ENCODE measurements at regions not wholly inside any gene's neighbourhood (a gene's known extent, or its start where the extent isn't known, plus 50 kb on each side); places are given as distances from the start of the nearest gene placed in this dataset.
"Not testable (repeated sequence)": the region's sequence is repeated elsewhere in the genome, so short reads cannot be mapped to it uniquely, and the experiment has no call there.

DNA sequence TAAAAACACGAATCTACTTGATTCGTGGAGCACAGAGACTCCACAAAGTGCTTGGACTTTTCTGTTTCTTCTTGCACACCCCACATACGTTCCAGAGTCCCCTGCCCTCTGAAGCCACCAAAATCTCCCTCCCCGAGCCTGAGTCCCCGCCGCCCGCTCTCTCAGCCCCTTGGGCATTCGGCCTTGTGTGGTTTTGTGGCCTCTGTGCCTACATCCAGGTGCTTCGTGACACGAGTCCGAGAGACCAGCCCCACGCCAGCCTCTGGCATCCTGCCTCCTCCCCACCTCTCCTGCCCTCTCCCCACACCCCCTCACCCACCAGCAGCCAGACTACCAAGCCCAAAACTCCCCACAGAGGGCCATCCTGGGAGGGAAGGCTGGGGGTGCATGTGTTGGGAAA, 87.8 kb upstream of the PPP1R26 start:
- no peak for DNase-seq

GRCh38 chr9:135392511-135392910, 87.1 kb upstream of the PPP1R26 start:
- DNase-seq: no peak

GRCh38 chr9:135394131-135394530, 85.5 kb upstream of the PPP1R26 start:
- no peak for DNase-seq

DNA sequence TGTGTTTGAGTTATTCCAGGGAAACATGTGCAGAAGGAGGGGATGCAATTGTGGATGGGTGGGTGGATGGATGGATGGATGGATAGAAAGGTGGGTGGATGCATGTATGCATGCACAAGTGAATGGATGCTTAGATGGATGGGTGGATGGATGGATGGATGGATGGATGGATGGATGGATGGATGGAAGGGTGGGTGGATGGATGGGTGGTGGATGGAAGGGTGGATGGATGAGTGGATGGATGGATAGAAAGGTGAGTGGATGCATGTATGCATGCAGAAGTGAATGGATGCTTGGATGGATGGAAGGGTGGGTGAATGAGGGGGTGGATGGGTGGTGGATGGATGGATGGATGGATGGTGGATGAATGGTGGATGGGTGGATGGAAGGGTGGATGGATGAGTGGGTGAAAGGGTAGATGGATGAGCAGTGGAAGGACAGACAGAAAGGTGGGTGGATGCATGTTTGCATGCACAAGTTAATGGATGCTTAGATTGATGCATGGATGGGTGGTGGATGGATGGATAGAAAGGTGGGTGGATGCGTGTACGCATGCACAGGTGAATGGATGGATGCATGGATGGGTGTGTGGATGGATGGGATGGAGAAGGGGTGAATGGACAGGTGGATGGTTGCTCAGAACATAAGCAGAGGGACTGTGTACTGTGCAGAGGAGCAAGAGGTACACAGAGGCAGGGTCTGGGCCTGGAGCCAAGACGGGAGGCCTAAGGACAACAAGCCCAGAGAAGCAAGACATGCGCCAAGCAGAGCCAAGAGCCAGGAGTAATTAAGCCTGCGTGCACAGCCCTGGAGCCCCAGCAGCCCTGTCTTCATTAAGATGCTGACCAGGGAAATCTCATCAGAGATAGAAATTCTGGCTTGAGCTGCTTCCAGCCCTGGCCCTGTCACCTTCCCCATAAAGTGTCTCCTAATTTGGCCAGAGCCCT, 84.6 kb upstream of the PPP1R26 start:
- no peak for DNase-seq

DNA sequence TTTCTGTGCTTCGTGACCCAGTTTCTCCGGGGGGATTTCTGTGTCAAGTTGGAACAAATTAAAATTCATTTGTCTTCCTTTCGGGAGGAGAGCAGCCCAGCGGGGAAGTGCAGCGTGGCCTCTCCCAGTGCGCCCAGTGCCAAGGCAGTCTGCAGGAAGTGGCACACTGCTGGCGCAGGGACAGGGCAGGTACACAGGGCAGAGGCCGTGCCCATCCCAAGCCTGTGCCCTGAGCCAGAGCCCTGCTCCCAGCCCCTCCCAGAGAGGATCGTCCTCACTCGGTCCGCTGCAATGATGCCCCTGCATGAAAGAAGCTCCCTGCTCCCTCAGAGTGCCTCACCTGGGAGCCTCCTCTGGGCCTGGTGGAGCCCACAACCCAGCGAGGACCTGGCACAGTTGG, 82.4 kb upstream of the PPP1R26 start:
- no peak for DNase-seq

DNA sequence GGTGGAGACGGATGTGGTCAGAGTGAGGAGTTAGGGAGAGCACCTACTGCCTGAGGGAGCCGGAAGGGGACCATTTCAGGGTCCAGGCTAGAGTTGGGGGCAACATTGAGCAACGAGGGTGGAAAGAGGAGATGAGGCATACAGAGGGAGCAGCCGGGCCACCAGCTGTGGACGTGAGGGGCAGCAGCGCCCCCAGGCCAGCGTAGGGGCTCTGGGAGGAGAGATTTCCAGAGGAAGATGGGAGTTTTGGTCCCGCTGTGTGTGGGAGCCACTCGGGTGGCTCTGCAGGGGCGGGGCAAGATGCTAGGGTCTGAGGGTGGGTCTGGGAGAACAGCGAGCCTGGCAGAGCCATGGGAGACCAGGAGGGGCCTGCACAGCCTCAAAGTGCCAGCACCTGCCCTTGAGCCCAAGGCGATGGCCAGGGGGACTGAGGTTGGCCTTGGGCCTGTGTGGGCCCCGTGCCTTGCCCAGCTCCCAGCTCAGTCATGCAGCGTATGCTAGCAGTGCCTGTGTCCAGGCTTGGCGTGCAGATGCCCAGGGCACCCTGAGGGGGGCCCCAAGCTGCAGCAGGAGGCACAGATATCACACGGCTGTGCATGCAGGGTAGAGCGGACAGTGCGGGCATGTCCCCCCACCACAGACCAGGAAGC, 80.5 kb upstream of the PPP1R26 start:
- no peak for DNase-seq

DNA sequence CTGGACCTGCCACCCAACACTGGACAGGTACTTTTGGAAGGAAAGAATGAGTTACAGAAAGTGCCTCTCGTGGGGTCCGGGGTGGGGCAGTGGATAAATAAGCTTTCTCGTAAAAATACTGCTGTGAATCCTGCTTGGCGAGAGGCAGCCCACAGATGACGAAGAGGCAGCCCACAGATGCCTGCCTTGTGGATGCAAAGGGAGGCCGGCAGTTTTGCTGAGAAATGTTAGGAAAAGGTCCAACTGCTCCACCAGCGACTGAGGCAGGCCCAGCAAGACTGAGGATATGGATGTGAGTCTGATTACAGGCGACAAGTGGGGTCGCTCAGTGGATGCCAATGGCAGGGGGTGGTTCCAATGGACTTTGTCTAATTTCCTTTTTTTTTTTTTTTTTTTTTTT, 79.1 kb upstream of the PPP1R26 start:
- no peak for DNase-seq

DNA sequence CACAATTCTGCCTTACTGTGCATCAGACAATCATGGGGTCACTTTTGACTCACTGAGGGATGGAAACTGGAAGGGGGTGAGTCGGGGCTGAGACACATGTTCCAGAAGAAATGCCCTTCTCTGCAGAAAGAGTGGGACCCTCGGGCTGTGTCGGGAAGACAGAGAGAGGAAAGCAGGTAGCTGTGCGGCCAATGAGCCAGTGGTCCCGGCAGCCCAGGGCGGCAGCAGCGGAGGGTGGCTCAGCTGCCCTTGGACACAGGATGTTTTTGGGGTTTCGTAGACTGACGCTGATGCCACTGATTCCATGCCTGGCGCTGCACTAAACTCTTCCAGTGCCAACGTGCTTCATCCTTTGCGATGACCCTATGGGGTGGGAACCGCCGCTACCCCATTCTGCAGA, 78.4 kb upstream of the PPP1R26 start:
- no peak for DNase-seq

- no peak for DNase-seq
These were observed 77.4 kb upstream of the PPP1R26 start for GRCh38 chr9:135402048-135402738.

- no peak for DNase-seq
These were observed 76.6 kb upstream of the PPP1R26 start for GRCh38 chr9:135402739-135403695.

- no peak for DNase-seq
These were observed 75.7 kb upstream of the PPP1R26 start for GRCh38 chr9:135403733-135404450.

GRCh38 chr9:135404451-135405144, 75.0 kb upstream of the PPP1R26 start:
- no peak for DNase-seq

GRCh38 chr9:135405145-135405464, 74.5 kb upstream of the PPP1R26 start:
- not testable (repeated sequence) for DNase-seq

- no peak for DNase-seq
These were observed 70.9 kb upstream of the PPP1R26 start for GRCh38 chr9:135408476-135409254.

DNA sequence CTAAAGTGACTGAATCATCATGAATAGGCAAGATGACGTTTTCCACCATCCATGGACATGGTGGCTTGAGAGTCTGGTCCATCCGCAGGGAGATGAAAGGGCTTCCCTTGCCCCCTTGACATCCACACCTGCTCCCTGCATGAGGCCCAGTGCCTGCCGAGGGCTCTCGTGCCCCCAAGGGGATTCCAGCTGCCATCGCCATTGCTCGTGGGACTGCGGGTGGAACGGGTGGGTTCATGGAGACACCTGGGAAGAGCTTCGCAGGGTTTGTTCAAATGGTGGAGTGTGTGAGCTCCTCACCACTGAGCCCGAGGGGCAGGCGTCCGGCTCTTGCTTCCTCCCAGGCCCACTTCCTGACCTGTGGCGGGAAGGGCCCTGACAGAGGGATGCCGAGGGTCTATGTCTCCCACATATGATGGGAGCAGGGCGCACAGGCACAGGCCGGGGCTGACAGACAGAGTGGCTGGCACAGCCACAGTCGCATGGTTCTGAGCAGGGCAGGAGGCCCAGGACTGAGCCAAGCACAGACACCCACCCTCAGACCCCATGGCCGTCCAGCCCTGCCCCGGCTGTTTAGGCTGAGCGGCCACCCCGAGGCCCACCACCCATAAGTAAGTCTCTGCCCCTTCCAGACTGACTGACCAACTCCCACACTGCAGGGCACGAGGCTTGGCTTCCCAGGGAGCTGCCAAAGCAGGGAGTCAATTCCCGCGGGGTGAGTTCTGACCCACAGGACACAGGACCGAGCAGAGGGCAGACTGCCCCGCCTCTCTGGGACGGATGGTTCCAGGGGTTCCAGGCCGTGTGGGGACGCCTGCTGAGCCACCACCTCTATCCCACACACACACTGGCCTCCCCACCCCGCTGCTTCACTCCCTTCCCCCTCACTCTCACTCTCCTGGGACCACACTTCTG, 70.0 kb upstream of the PPP1R26 start:
- no peak for DNase-seq

DNA sequence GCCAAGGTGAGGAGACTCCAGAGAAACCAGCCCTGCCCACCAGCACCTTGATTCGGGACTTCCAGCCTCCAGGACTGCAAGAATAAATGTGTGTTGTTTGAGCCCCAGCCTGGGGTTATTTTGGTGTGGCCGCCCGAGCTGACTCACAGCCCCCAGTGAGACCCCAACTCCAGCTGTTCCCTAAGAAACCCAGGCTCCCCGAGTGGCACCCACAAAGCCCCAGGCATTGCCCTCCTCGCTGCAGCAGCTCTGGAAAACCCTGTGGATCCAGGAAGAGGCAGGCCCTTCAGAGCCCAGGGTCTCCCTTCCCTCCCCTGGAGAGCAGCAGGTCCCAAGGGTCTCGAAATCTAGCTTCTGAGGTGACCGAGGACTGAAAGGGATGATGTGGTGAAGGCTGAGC, 69.2 kb upstream of the PPP1R26 start:
- no peak for DNase-seq

GRCh38 chr9:135410831-135411473, 68.6 kb upstream of the PPP1R26 start:
- no peak for DNase-seq

- DNase-seq: not testable (repeated sequence)
These were observed 68.0 kb upstream of the PPP1R26 start for GRCh38 chr9:135411605-135412004.
